ENCODE measurements at regions not wholly inside any gene's neighbourhood (a gene's known extent, or its start where the extent isn't known, plus 50 kb on each side); places are given as distances from the start of the nearest gene placed in this dataset.
"Not testable (repeated sequence)": the region's sequence is repeated elsewhere in the genome, so short reads cannot be mapped to it uniquely, and the experiment has no call there.

GRCh38 chrY:26268421-26268820 is 646.5 kb downstream of the CDY1 start:
- TF ChIP-seq CTCF, POLR2A (IDR thresholded peaks at IDR 0.05): not testable (repeated sequence)
